Neutrophil (primary cell): ENCODE measurements at regions not wholly inside any gene's neighbourhood (a gene's known extent, or its start where the extent isn't known, plus 50 kb on each side); places are given as distances from the start of the nearest gene placed in this dataset.

Source experiments
- H3K27ac ChIP-seq: fragments of 200-600 bp; sonication (generic); 2 replicates; pipeline ENCODE4 v1.5.1; 2016; ENCODE audit warnings: mild to moderate bottlenecking, moderate library complexity
- H3K27me3 ChIP-seq: fragments of 200-600 bp; sonication (generic); 2 replicates; pipeline ENCODE4 v1.6.0; 2016; ENCODE audit warnings: mild to moderate bottlenecking
- H3K36me3 ChIP-seq: fragments of 200-600 bp; sonication (generic); 2 replicates; pipeline ENCODE4 v1.5.1; 2017
- H3K4me1 ChIP-seq, 2 experiments: fragments of 200-600 bp in 1 of 2; sonication (generic) in 1 of 2; 1 replicate in 1 of 2; 2 replicates in 1 of 2; pipeline versions ENCODE4 v1.5.1 to v1.6.1; 2013 to 2016; ENCODE audit warnings: low read depth in 1 of 2, low read length in 1 of 2, mild to moderate bottlenecking in 1 of 2, moderate library complexity in 1 of 2; ENCODE audit not compliant: control insufficient read depth in 1 of 2, insufficient read depth in 1 of 2
- H3K4me3 ChIP-seq, 2 experiments: fragments of 200-600 bp in 1 of 2; sonication (generic) in 1 of 2; 1 replicate in 1 of 2; 2 replicates in 1 of 2; pipeline ENCODE4 v1.5.1; 2013 to 2016; ENCODE audit warnings: low read depth in 1 of 2, low read length in 1 of 2, mild to moderate bottlenecking in 1 of 2, moderate library complexity in 1 of 2
- H3K9me3 ChIP-seq: fragments of 200-600 bp; sonication (generic); 2 replicates; pipeline ENCODE4 v1.5.1; 2016
- TF ChIP-seq, protein P1 (sequence below): fragments of 200-600 bp; sonication (generic); IDR thresholded peaks from 2 replicates; pipeline ENCODE4 v1.5.1; 2016; ENCODE audit warnings: antibody characterized with exemption

DNA sequence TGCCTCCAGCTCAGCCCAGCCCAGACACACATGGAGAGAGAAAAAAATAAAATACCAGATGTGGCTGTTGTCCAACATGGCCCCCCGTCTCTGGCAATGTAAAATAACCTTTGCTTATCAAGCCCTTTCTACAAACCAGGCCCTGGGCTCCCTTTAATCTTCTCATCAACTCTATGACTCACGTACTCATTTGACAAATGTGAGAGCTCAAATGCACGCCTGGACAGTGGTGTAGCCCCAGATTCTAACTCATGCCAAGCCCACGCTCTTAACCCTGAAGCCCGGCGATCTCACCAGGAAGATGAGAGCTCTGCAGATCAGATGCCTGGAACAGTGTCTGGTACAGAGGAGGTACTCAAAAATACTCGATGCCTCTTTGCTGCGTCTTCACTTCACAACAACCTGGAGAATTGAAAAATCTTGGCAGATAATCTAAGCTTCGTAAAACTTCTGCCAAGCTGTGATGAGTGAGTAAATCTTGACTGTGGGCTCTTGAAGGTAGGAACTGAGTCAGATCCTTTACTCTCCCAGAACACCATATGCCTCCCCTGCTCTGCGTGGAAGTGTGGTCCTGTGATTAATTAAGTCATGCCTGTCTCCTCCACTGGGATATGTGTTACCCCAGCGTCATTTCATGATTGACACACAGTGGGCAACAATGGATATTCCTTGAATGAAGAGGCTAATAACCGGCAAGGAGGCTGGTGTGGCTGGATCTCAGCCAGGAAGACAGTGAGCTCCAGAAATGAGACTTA lies 102.0 kb upstream of the FSTL4 start:
- Histone ChIP-seq H3K27ac (no peak overlapping the region), H3K4me1 (no peaks in the 10 kb centered on the region), H3K27me3 (peaks cover 7% of the 10 kb centered on the region), H3K9me3 (no peaks in the 10 kb centered on the region), H3K4me3 (no peak overlapping the region), H3K36me3 (no peaks in the 10 kb centered on the region)
- TF ChIP-seq, protein P1, sequence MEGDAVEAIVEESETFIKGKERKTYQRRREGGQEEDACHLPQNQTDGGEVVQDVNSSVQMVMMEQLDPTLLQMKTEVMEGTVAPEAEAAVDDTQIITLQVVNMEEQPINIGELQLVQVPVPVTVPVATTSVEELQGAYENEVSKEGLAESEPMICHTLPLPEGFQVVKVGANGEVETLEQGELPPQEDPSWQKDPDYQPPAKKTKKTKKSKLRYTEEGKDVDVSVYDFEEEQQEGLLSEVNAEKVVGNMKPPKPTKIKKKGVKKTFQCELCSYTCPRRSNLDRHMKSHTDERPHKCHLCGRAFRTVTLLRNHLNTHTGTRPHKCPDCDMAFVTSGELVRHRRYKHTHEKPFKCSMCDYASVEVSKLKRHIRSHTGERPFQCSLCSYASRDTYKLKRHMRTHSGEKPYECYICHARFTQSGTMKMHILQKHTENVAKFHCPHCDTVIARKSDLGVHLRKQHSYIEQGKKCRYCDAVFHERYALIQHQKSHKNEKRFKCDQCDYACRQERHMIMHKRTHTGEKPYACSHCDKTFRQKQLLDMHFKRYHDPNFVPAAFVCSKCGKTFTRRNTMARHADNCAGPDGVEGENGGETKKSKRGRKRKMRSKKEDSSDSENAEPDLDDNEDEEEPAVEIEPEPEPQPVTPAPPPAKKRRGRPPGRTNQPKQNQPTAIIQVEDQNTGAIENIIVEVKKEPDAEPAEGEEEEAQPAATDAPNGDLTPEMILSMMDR = no peak

DNA sequence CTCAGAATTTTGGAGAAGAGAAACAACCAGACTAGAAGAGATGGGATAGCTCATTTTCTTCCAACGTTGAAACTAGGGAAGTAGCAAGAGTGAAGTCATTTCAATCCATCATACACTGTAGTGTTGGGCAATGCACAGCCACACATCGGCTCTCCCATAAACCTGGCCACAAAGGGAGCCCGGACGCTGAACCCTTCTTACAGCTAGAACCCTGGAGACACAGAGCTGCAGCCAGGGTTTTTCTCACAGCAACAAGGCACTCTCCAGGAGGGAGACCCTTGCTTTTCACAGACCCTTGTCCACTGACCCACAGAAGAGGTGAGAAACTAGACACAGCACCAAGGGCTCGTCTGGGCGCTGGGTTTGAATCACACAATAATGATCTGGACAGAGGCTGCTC lies 101.4 kb upstream of the FSTL4 start:
- no peaks in the 10 kb centered on the region for H3K9me3 ChIP-seq
- no peaks in the 10 kb centered on the region for H3K36me3 ChIP-seq
- no peak overlapping the region for H3K4me3 ChIP-seq
- H3K4me1 ChIP-seq = no peaks in the 10 kb centered on the region
- peaks cover 7% of the 10 kb centered on the region for H3K27me3 ChIP-seq
- TF ChIP-seq, protein P1 = no peak
- H3K27ac ChIP-seq = no peak overlapping the region

DNA sequence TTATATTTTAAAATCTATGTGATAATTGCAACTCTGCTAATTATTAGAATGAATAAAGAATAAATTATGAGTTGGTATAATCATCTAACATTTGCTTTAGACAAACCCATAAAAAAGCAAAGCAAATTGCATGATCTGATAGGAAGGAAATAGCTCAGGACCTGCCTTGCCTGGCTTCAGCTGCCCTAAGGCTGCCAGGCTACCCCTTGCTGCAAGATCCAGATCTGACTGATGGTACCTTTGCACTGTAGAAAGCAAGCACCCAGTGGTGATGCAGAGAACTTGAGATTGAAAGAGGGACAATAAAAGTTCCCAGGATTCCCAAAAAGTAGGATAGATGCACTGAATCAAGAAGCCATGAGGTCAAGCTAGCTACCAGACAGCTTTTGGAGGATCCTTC lies 100.9 kb upstream of the FSTL4 start:
- H3K27me3 ChIP-seq = peaks cover 2% of the 10 kb centered on the region
- H3K27ac ChIP-seq = no peak overlapping the region
- no peak overlapping the region for H3K4me3 ChIP-seq
- no peaks in the 10 kb centered on the region for H3K9me3 ChIP-seq
- TF ChIP-seq, protein P1 = no peak
- H3K4me1 ChIP-seq = no peaks in the 10 kb centered on the region
- H3K36me3 ChIP-seq = no peaks in the 10 kb centered on the region

DNA sequence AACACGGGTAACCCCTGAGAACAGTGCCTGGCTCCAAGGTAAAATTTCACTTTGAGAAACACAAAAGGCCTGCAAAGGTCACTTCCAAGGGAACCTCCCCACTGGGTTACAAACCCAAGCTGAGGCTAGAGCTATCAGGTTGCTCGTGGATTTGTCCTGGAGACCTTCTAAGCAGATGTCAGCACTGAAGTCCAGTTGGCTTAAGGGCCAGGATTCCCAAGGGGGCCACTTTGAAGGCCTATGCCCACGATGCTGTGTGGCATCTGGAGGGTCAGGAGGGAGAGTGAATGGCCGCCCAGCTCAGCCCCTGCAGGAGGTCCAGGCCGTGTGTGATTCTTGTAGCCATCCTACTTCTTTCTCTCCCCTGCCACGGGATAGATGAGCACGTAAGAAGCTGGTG lies 100.2 kb upstream of the FSTL4 start:
- H3K27me3 ChIP-seq = no peaks in the 10 kb centered on the region
- H3K27ac ChIP-seq = no peak overlapping the region
- H3K4me3 ChIP-seq = no peak overlapping the region
- no peaks in the 10 kb centered on the region for H3K4me1 ChIP-seq
- no peaks in the 10 kb centered on the region for H3K9me3 ChIP-seq
- no peaks in the 10 kb centered on the region for H3K36me3 ChIP-seq
- TF ChIP-seq, protein P1 = no peak

DNA sequence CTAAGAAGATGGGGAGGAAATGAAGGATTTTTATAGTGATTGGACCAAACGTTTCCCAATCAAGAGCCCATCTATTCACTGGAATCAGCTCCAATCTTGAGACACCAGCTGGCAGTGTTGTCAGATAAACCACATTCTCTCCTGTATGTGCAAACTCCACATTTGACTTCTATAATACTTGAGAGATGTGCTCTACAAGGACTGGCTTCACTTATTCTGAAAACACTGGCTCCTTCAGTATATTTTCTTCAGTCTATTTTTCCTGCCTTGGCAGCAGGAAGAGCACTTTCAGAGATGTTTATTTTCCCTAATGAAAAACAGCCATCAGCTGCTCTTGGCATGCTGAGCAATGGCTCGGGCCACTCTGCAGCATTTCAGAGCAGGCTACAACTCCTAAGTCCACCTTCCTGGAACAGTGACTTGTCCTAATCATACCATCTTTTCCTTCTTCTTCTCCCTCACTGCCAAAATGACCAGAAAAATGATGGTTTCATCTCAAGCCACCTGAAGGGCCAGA lies 96.9 kb upstream of the FSTL4 start:
- Histone ChIP-seq H3K9me3 (no peaks in the 10 kb centered on the region), H3K27me3 (no peaks in the 10 kb centered on the region), H3K4me3 (no peak overlapping the region), H3K4me1 (no peaks in the 10 kb centered on the region), H3K27ac (no peak overlapping the region), H3K36me3 (no peaks in the 10 kb centered on the region)
- TF ChIP-seq, protein P1 = no peak
